GM12874 (cell line): ENCODE measurements at regions not wholly inside any gene's neighbourhood (a gene's known extent, or its start where the extent isn't known, plus 50 kb on each side); places are given as distances from the start of the nearest gene placed in this dataset.

Source experiments
- TF ChIP-seq, protein P1 (sequence below): IDR thresholded peaks from 2 replicates; pipeline ENCODE4 v1.5.1; 2011; ENCODE audit warnings: low read depth, mild to moderate bottlenecking, control low read depth, low read length, moderate library complexity; ENCODE audit not compliant: insufficient read depth

DNA sequence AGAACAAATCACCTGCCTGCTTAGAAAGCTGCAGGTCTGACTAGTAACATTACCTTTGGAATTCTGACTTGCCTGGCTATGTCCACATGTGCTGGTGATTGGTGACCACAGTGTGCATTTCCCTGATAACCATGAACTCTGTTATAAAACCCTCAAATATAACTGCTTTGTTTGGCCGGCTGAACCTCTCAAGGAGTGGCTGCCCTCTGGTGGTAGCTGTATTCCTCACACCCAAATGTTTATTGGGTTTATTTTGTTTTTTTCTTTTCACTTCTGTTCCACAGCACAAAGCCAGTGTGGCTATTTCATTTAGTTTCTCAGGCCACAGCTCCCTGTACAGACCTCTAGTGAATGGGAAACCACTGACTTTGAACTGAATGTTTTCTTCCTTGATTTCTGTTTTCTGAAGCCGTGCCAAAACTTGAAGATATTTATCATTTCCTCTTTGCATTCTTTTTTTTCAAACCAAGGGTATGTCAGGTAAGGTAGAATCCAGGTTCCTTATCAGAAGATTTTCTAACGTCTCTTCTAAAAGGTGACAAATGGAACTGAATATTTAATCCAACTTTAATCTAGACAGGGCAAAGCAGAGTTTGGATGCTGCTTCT, 549.0 kb upstream of the VRK2 start:
- TF ChIP-seq, protein P1, sequence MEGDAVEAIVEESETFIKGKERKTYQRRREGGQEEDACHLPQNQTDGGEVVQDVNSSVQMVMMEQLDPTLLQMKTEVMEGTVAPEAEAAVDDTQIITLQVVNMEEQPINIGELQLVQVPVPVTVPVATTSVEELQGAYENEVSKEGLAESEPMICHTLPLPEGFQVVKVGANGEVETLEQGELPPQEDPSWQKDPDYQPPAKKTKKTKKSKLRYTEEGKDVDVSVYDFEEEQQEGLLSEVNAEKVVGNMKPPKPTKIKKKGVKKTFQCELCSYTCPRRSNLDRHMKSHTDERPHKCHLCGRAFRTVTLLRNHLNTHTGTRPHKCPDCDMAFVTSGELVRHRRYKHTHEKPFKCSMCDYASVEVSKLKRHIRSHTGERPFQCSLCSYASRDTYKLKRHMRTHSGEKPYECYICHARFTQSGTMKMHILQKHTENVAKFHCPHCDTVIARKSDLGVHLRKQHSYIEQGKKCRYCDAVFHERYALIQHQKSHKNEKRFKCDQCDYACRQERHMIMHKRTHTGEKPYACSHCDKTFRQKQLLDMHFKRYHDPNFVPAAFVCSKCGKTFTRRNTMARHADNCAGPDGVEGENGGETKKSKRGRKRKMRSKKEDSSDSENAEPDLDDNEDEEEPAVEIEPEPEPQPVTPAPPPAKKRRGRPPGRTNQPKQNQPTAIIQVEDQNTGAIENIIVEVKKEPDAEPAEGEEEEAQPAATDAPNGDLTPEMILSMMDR: peak; percentile 78

DNA sequence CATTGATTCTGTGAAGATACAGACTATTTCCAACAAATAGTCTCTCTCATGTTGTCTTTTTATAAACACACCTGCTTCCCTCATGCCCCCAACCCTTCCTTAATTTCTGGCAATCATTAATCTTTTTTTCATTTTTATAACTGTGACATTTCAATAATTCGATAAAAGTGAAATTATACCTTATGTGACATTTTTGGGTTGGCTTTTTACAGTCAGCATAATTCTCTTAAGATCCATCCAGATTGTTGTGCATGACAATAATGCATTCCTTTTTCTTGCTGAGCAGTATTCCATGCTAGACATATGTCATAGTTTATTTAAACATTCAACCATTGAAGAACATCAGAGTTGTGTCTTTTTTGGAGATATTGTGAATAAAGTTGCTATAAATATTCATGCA, 541.8 kb upstream of the VRK2 start:
- TF ChIP-seq, protein P1: no peak

DNA sequence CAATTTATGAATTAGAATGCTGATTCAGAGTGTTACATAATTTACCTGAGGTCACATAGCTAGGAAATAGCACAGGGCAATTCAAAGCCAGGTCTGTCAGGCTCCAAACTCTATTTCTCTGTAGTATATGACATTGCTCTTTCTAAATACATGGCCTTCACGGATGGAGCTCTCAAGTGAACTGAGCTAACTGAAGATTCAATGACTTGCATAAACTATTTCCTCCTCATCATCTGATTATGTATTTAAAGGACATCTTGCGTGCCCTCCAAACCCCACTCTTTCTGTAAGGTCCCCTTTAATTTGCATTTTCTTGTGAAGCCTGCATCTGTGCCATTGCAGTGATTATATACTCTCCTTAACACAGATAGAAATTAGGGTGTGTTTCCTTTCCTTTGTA, 537.4 kb upstream of the VRK2 start:
- TF ChIP-seq, protein P1: no peak

DNA sequence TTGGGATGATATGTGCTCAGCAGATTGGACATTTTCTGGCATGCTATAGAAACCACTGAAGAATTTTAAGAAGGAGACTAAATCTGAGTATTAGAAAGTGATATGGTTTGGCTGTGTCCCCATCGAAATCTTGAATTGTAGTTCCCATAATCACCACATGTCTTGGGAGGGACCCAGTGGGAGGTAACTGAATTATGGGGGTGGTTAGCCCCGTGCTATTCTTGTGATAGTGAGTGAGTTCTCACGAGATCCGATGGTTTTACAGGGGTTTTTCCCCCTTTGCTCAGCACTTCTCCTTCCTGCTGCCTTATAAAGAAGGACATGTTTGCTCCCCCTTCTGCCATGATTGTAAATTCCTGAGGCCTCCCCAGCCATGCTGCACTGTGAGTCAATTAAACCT, 535.9 kb upstream of the VRK2 start:
- TF ChIP-seq, protein P1: no peak

DNA sequence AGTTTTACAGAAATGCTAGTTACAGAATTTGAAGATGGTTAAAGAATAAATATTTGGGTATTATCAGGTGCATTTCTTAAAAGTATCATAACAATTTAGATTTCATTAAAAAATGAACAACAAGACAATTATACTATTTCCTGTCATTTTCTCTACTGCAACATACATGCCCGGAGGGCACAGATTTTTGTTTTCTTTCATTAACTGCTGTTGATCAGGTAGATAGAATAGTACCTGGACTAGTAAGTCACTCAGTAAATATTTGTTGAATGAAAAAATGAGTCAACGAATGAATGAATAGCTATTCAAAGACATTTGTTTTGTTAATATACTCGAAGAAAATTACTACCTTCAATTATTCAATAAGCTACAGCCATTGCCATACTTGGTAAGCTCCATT, 531.2 kb upstream of the VRK2 start:
- TF ChIP-seq, protein P1: no peak

DNA sequence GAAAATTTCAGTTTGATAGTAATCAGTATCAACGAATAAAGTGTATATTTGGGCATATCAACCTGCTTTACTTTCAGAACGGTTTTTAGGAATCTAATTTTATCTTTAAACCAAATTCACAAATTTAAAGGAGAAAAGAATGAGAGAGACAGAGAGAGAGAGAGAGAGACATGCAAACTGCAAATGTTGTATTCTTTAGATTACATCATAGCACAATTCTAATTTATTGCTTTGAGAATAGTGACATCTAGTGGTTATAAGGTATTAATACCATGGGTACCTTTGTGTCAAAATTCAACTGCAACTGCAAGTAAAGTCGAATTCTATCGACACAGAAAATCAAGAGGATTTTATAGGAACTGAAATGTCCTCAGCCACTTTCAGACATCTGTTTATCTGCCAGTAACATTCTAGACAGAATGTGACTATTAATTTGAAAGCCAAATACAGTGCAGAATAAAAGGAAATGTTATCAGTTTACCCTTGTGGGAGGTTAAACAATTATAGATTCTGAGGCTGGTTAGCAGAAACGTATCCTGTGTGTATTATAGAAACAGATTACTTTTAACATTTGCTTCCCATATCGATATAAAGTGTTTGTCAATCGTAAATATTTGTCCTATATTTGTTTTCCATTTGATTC, 529.8 kb upstream of the VRK2 start:
- TF ChIP-seq, protein P1: peak; percentile 13; the same call in 1 of the 2 replicates

DNA sequence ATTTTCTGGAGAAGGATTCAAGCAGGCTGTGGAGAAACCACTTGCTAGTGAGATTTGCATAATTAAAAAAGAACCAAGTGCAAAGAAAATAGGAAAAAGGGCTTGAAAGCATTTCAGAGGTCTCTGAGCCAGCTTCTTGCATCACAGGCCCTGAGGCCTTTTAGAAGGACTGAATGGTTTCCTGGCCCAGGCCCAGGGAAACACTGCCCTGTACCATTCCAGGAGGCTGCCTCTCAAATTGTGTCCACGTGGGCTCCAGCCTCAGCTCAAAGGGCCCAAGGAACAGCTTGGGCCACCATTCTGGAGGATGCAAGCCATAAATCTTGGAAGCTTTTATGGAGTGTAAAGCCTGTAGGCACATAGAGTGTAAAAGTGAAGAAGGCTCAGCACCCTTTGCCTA, 523.3 kb upstream of the VRK2 start:
- TF ChIP-seq, protein P1: no peak

DNA sequence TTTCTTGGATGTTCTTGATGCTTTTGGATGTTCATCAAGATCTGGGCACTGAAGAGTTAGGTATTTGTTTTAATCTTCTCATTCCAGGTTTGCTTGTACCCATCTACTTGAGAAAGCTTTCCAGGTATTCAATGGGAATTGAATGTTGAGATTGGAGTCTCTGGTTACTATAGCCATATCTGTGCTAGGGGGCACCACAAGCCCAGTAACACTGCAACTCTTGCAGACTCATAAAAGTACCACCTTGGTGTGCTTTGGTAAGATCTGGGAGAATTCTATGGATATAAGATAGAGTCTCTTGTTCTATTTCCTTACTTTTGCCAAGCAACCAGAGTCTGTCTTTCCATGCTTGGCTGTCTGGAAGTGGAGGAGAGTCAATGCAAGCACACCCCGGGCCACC, 518.9 kb upstream of the VRK2 start:
- TF ChIP-seq, protein P1: no peak
